WTC11 (cell line): ENCODE measurements at regions not wholly inside any gene's neighbourhood (a gene's known extent, or its start where the extent isn't known, plus 50 kb on each side); places are given as distances from the start of the nearest gene placed in this dataset.

Experiments
- ATAC-seq: fragments of 200-7000 bp; cut with Tn5 transposase; 2 replicates; pipeline ENCODE4 v1.10.0; 2021; ENCODE audit warnings: mild to moderate bottlenecking, moderate library complexity
- CTCF ChIA-PET: fragments of 300-600 bp; sonication (Branson Sonifier 250); formaldehyde crosslinking; loops from one replicate; lab custom pipeline; 2021; ENCODE audit warnings: antibody characterized with exemption; lab: Charles Lee
- POLR2A ChIA-PET: fragments of 350-600 bp; sonication (Branson Sonifier 250); formaldehyde crosslinking; loops from one replicate; lab custom pipeline; 2021; ENCODE audit warnings: antibody characterized with exemption; lab: Charles Lee
- DNase-seq: peaks from one replicate; pipeline ENCODE4 v3.0.0; 2021; ENCODE audit warnings: low spot score
- H3K27ac Mint-ChIP-seq: 2 replicates; pipeline ENCODE4 v1.8.0; 2021; ENCODE audit warnings: mixed read lengths
- H3K27me3 Mint-ChIP-seq: 2 replicates; pipeline ENCODE4 v1.8.0; 2021; ENCODE audit warnings: low read depth, mild to moderate bottlenecking, moderate library complexity, mixed read lengths
- H3K36me3 Mint-ChIP-seq: 2 replicates; pipeline ENCODE4 v1.8.0; 2021; ENCODE audit warnings: mixed read lengths
- H3K4me1 Mint-ChIP-seq: 2 replicates; pipeline ENCODE4 v1.8.0; 2022; ENCODE audit warnings: mixed read lengths
- H3K4me3 Mint-ChIP-seq: 2 replicates; pipeline ENCODE4 v1.8.0; 2021; ENCODE audit warnings: mild to moderate bottlenecking, moderate library complexity, mixed read lengths
- H3K9me3 Mint-ChIP-seq: 2 replicates; pipeline ENCODE4 v1.8.0; 2021; ENCODE audit warnings: mixed read lengths
- AFF4 ChIP-seq: sonication (generic); formaldehyde crosslinking; IDR thresholded peaks from 2 replicates; pipeline ENCODE4 v1.8.1; 2023; ENCODE audit warnings: mild to moderate bottlenecking, missing genetic modification reagents, borderline replicate concordance
- CREM ChIP-seq: sonication (generic); formaldehyde crosslinking; IDR thresholded peaks from 2 replicates; pipeline ENCODE4 v1.8.1; 2022; ENCODE audit warnings: mild to moderate bottlenecking, missing genetic modification reagents, moderate library complexity
- FOXJ3 ChIP-seq: sonication (generic); formaldehyde crosslinking; IDR thresholded peaks from 2 replicates; pipeline ENCODE4 v1.9.0; 2021; ENCODE audit warnings: missing genetic modification reagents, mild to moderate bottlenecking, borderline replicate concordance
- FOXP1 ChIP-seq: sonication (generic); formaldehyde crosslinking; IDR thresholded peaks from 2 replicates; pipeline ENCODE4 v1.8.0; 2022; ENCODE audit warnings: missing genetic modification reagents, mild to moderate bottlenecking, moderate library complexity, borderline replicate concordance
- IRF2 ChIP-seq: sonication (generic); formaldehyde crosslinking; IDR thresholded peaks from 2 replicates; pipeline ENCODE4 v1.8.0; 2022; ENCODE audit warnings: low read depth, missing genetic modification reagents, borderline replicate concordance
- JAZF1 ChIP-seq: fragments of 250-450 bp; sonication (Bioruptor Pico); IDR thresholded peaks from 2 replicates; pipeline ENCODE4 v1.9.0; 2021; ENCODE audit warnings: moderate library complexity, mild to moderate bottlenecking, inconsistent platforms
- MAX ChIP-seq: sonication (generic); formaldehyde crosslinking; IDR thresholded peaks from 2 replicates; pipeline ENCODE4 v1.8.0; 2022; ENCODE audit warnings: mild to moderate bottlenecking, missing genetic modification reagents
- NFYB ChIP-seq: sonication (generic); formaldehyde crosslinking; conservative IDR thresholded peaks from 2 replicates; pipeline ENCODE4 v1.8.0; 2022; ENCODE audit warnings: low read depth, missing genetic modification reagents
- RORB ChIP-seq: fragments of 250-450 bp; sonication (Bioruptor Pico); IDR thresholded peaks from 2 replicates; pipeline ENCODE4 v1.9.0; 2021; ENCODE audit warnings: mild to moderate bottlenecking
- STAT6 ChIP-seq: sonication (generic); formaldehyde crosslinking; conservative IDR thresholded peaks from 2 replicates; pipeline ENCODE4 v1.8.1; 2023; ENCODE audit warnings: mild to moderate bottlenecking, low read depth, missing genetic modification reagents, moderate library complexity
- ZBTB21 ChIP-seq: sonication (generic); formaldehyde crosslinking; IDR thresholded peaks from 2 replicates; pipeline ENCODE4 v1.8.1; 2023; ENCODE audit warnings: mild to moderate bottlenecking, missing genetic modification reagents, borderline replicate concordance
- ZNF232 ChIP-seq: sonication (generic); formaldehyde crosslinking; IDR thresholded peaks from 2 replicates; pipeline ENCODE4 v1.8.0; 2022; ENCODE audit warnings: mild to moderate bottlenecking, missing genetic modification reagents
- ZNF263 ChIP-seq: sonication (generic); formaldehyde crosslinking; IDR thresholded peaks from 2 replicates; pipeline ENCODE4 v1.8.1; 2022; ENCODE audit warnings: low read depth, mild to moderate bottlenecking, moderate library complexity, missing genetic modification reagents
- ZNF317 ChIP-seq: sonication (generic); formaldehyde crosslinking; IDR thresholded peaks from 2 replicates; pipeline ENCODE4 v1.8.1; 2023; ENCODE audit warnings: low read depth, mild to moderate bottlenecking, moderate library complexity, missing genetic modification reagents, borderline replicate concordance
- TF ChIP-seq, protein P1 (sequence below): sonication (generic); formaldehyde crosslinking; IDR thresholded peaks from 2 replicates; pipeline ENCODE4 v1.8.1; 2022; ENCODE audit warnings: mild to moderate bottlenecking, missing genetic modification reagents, moderate library complexity, borderline replicate concordance

DNA sequence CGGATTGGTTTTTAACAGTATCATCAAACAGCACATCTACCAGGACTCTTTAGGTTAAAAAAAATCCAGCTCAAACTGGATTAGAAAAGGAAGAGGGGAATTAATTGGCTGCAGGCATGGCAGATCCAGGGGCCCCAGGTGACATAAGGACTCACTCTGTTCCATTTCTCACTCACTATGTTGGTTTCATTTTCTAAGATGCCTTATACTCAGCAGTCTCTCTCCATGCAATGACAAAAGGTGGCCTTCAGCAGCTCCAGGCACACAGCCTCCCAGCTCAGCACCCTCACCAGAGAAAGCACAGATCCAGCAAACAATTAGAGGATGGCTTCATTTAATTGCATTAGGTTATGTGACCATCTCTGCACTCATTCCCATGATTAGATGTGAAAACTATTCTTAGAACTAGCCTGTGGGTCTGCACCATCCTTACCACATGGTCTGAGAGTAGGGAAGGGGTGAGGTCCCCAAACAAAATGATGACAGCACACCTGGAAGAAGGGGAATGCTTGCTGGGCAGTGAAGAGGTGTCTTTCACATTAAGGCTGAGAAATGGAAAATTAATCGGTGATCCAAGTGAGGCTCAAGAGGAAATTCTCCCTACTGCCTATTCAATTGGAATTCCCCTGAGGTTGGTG is 243.1 kb downstream of the CDH26 start (continued):
- TF ChIP-seq AFF4 (no peak), ZNF263 (no peak), ZBTB21 (CRISPR knock-in tag) (no peak), STAT6 (no peak), IRF2 (no peak)
- TF ChIP-seq, protein P1, sequence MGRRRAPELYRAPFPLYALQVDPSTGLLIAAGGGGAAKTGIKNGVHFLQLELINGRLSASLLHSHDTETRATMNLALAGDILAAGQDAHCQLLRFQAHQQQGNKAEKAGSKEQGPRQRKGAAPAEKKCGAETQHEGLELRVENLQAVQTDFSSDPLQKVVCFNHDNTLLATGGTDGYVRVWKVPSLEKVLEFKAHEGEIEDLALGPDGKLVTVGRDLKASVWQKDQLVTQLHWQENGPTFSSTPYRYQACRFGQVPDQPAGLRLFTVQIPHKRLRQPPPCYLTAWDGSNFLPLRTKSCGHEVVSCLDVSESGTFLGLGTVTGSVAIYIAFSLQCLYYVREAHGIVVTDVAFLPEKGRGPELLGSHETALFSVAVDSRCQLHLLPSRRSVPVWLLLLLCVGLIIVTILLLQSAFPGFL (CRISPR knock-in tag), result no peak

DNA sequence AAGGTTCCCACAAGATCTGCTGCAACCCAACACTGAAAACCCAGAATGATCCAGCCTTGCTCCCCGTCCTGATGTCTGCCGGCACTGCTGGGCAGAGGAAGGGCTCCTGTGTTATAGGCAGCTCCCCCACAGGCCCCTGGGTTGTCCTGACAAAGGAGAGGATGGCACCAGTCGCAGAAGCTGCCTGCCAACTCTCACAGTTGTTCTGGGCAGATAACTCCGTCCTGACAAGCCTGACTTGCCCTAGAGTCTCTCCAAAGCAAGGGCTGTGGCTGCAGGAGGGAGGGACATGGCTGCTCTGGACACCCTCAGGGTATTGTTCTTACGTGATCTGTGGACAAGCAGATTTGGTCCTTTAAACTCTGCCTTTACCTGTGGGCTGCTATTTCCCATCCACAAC is 243.8 kb downstream of the CDH26 start:
- ChIA-PET CTCF (interaction anchor here (2.7 kb wide), 1 partner anchor 9 kb away, joined by 9 read pairs; no protein-coding TSS in a partner anchor), POLR2A (no interaction called here)
- TF ChIP-seq JAZF1 (no peak), FOXP1 (no peak), FOXJ3 (CRISPR knock-in tag) (no peak), ZNF232 (CRISPR knock-in tag) (no peak), NFYB (no peak), CREM (CRISPR knock-in tag) (no peak)
- DNase-seq (no peak), ATAC-seq (no peak)
- no peak overlapping the region for H3K4me3 Mint-ChIP-seq
- H3K27me3 Mint-ChIP-seq, result peaks cover 45% of the 10 kb centered on the region
- peaks cover 16% of the 10 kb centered on the region for H3K36me3 Mint-ChIP-seq
- no peak overlapping the region for H3K27ac Mint-ChIP-seq
- no peaks in the 10 kb centered on the region for H3K4me1 Mint-ChIP-seq
- H3K9me3 Mint-ChIP-seq, result peaks cover 29% of the 10 kb centered on the region

DNA sequence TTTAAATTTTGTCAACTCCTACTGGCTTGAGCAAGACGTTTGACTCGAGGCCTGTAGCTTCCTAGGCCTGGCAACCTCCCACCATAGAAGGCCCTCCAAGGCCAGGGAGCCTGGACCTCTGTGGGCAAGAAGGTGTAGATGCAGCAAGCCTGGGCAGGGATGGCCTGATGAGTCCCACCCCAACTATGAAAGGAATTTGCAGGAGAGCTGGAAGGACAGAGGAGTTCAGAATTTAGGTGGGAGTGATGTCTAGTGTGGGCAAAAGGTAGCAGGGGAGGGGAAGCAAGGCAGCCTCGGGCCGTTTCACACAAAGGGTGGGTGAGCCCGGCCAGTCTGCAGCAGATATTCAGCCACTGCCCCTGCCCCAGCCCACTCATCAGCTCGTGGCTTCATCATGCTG is 245.2 kb downstream of the CDH26 start:
- Mint-ChIP-seq H3K4me1 (no peaks in the 10 kb centered on the region), H3K27me3 (peaks cover 33% of the 10 kb centered on the region), H3K4me3 (no peak overlapping the region), H3K9me3 (peaks cover 18% of the 10 kb centered on the region), H3K36me3 (peaks cover 14% of the 10 kb centered on the region), H3K27ac (no peak overlapping the region)
- CTCF ChIA-PET, result interaction anchor here (0.5 to 1.8 kb wide), 2 partner anchors 146 to 357 kb away, joined by 3 to 8 read pairs; no protein-coding TSS in a partner anchor
- ATAC-seq (no peak), DNase-seq (no peak)
- TF ChIP-seq MAX (CRISPR knock-in tag) (no peak), ZNF317 (CRISPR knock-in tag) (no peak), RORB (CRISPR knock-in tag) (no peak)
- POLR2A ChIA-PET, result no interaction called here
